ENCODE measurements at regions not wholly inside any gene's neighbourhood (a gene's known extent, or its start where the extent isn't known, plus 50 kb on each side); places are given as distances from the start of the nearest gene placed in this dataset.
A peak's percentile ranks its signal among the peaks of the same experiment; 100 is the strongest.

- no peak for FAIRE-seq
Measured at GRCh38 chr17:13967416-13967815, 101.9 kb upstream of the COX10 start.

More at GRCh38 chr17:13967416-13967815, 101.9 kb upstream of the COX10 start:
- Histone ChIP-seq H2BK5ac (ENCODE audit: low read depth, low read length) (no peak overlapping the region), H3K79me1 (ENCODE audit: low read depth, low read length) (no peaks in the 10 kb centered on the region), H2AK5ac (ENCODE audit: low read depth, low read length) (no peak overlapping the region), H3K14ac (ENCODE audit: insufficient read length) (no peak overlapping the region), H4K91ac (replicated peaks; ENCODE audit: insufficient read length, low read length) (no peak overlapping the region), H3K79me2 (ENCODE audit: control insufficient read depth in 1 of 2, insufficient read depth in 2 of 2, low read length in 2 of 2) (no peaks in the 10 kb centered on the region), H2AFZ (ENCODE audit: low read length) (no peak overlapping the region), H3K4me3 (ENCODE audit: extremely low read depth in 1 of 4, insufficient read depth in 2 of 4, low read depth in 3 of 4, low read length in 4 of 4) (no peak overlapping the region), H3K9me3 (ENCODE audit: insufficient read depth in 2 of 2, low read depth in 1 of 2, low read length in 1 of 2) (no peaks in the 10 kb centered on the region), H2BK15ac (ENCODE audit: low read length) (no peak overlapping the region), H3K9ac (replicated peaks in 1 of 4; ENCODE audit: extremely low read depth in 1 of 4, low read depth in 3 of 4, low read length in 3 of 4) (no peak overlapping the region), H3K27me3 (replicated peaks in 1 of 4; ENCODE audit: control insufficient read depth in 3 of 4, extremely low read depth in 1 of 4, insufficient read depth in 3 of 4, low read length in 3 of 4) (no peaks in the 10 kb centered on the region), H3K27ac (ENCODE audit: low read depth, low read length) (0 out of 2 replicates have a peak overlapping the region, but pooled peaks have one; percentile 29), H3K36me3 (ENCODE audit: control insufficient read depth in 2 of 4, insufficient read depth in 4 of 4, low read length in 3 of 4) (no peaks in the 10 kb centered on the region), H3K23me2 (ENCODE audit: low read depth, low read length) (no peaks in the 10 kb centered on the region), H2BK120ac (replicated peaks; ENCODE audit: low read depth, low read length) (no peak overlapping the region), H2BK12ac (ENCODE audit: low read depth, low read length) (no peak overlapping the region), H3K18ac (ENCODE audit: extremely low read depth, low read length) (no peak overlapping the region), H3K56ac (replicated peaks; ENCODE audit: insufficient read length, low read depth, low read length) (no peak overlapping the region), H2BK20ac (ENCODE audit: low read length) (no peak overlapping the region), H4K5ac (ENCODE audit: insufficient read length, low read depth, low read length) (no peak overlapping the region), H3K4me1 (replicated peaks in 1 of 4; ENCODE audit: control insufficient read depth in 3 of 4, insufficient read depth in 4 of 4, low read length in 3 of 4) (peaks cover 2 to 10% (median 6%) of the 10 kb centered on the region in 4 experiments; a peak in 4 of 7 replicates), H4K20me1 (replicated peaks in 1 of 2; ENCODE audit: control insufficient read depth in 1 of 2, insufficient read depth in 2 of 2, low read length in 2 of 2) (no peaks in the 10 kb centered on the region), H3K23ac (ENCODE audit: insufficient read length) (no peak overlapping the region), H3K4me2 (ENCODE audit: insufficient read depth in 1 of 2, low read depth in 2 of 2, low read length in 2 of 2) (no peak overlapping the region), H3K4ac (replicated peaks; ENCODE audit: insufficient read length, low read depth, low read length) (no peak overlapping the region), H4K8ac (ENCODE audit: extremely low read depth, insufficient read depth, low read length) (no peak overlapping the region)
- no peak for TF ChIP-seq CTBP2 (IDR thresholded peaks at IDR 0.05; ENCODE audit: borderline replicate concordance, insufficient read depth, insufficient read length, low read length)
- CTCF ChIA-PET (ENCODE audit: partially characterized antibody): no interaction called here
- 94 to 100% methylated on average over 1 to 7 of the region's 7 CpGs for WGBS, 2 experiments (ENCODE audit: extremely low coverage in 1 of 2, insufficient coverage in 1 of 2, insufficient read length in 1 of 2, insufficient replicate concordance in 2 of 2, low coverage in 1 of 2, low lambda C conversion rate in 2 of 2, missing lambda C conversion rate in 1 of 2)
- DNase-seq (ENCODE audit: low read depth in 1 of 2, low spot score in 2 of 2): no peak
- POLR2A ChIA-PET (ENCODE audit: partially characterized antibody): no interaction called here

Measured in H1 (cell line).